ENCODE measurements at regions not wholly inside any gene's neighbourhood (a gene's known extent, or its start where the extent isn't known, plus 50 kb on each side); places are given as distances from the start of the nearest gene placed in this dataset.

GRCh38 chr9:14962193-14962882 lies 52.1 kb upstream of the FREM1 start:
- DNase-seq (ENCODE audit: low read depth): no peak
- ChIA-PET CTCF (no interaction called here), POLR2A (no interaction called here)
- Histone ChIP-seq H3K36me3 (ENCODE audit: control insufficient read depth, insufficient read depth, low read length) (no peaks in the 10 kb centered on the region), H3K27me3 (ENCODE audit: control insufficient read depth, insufficient read depth, low read length) (no peaks in the 10 kb centered on the region), H3K4me3 (ENCODE audit: low read depth, low read length) (no peak overlapping the region)
- no peak for TF ChIP-seq CTCF (IDR thresholded peaks at IDR 0.05; ENCODE audit: insufficient read depth, low read depth, low read length)

GRCh38 chr9:14961372-14962068 lies 51.3 kb upstream of the FREM1 start:
- Histone ChIP-seq H3K4me3 (ENCODE audit: low read depth, low read length) (no peak overlapping the region), H3K36me3 (ENCODE audit: control insufficient read depth, insufficient read depth, low read length) (no peaks in the 10 kb centered on the region), H3K27me3 (ENCODE audit: control insufficient read depth, insufficient read depth, low read length) (no peaks in the 10 kb centered on the region)
- POLR2A ChIA-PET: no interaction called here
- CTCF ChIA-PET: no interaction called here
- DNase-seq (ENCODE audit: low read depth): no peak
- no peak for TF ChIP-seq CTCF (IDR thresholded peaks at IDR 0.05; ENCODE audit: insufficient read depth, low read depth, low read length)

- TF ChIP-seq CTCF (IDR thresholded peaks at IDR 0.05; ENCODE audit: insufficient read depth, low read depth, low read length): no peak
- Histone ChIP-seq H3K36me3 (ENCODE audit: control insufficient read depth, insufficient read depth, low read length) (no peaks in the 10 kb centered on the region), H3K4me3 (ENCODE audit: low read depth, low read length) (no peak overlapping the region), H3K27me3 (ENCODE audit: control insufficient read depth, insufficient read depth, low read length) (no peaks in the 10 kb centered on the region)
- POLR2A ChIA-PET: no interaction called here
- no peak for DNase-seq (ENCODE audit: low read depth)
- CTCF ChIA-PET: no interaction called here
Measured at GRCh38 chr9:14960881-14961280, 50.7 kb upstream of the FREM1 start.

Measured in BJ (cell line).